ENCODE measurements at regions not wholly inside any gene's neighbourhood (a gene's known extent, or its start where the extent isn't known, plus 50 kb on each side); places are given as distances from the start of the nearest gene placed in this dataset.

DNA sequence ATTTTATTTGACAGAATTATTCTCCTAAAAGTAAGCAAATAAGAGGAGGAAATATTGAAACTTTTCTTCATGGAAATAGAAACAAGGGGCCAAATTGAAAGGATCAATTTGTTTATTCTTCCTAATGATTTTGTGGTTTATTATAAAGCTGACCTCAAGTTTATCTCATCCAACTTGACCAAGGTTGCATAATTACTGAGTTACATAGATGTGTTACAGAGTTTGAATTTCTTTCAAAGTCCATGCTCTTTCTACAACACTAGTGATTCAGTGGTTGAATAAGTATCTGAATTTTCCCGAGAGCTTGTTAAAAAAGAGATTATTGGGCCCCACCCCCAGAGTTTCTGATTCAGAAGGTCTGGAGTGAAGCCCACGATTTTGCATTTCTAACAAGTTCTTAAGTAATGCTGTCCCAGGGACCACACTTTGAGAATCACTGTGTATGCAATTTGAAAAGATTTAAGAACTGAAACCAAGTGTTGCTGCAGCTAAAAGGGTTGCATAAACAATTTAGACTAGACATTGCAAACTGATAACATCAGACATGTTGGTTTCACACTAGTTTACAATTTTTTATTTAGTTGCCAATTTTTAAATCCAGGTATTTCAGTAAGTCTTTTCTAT is 485.7 kb upstream of the ANO5 start:
- H3K9me1 ChIP-seq (replicated peaks; ENCODE audit: control insufficient read depth, extremely low read depth, insufficient read depth, low read length), result no peaks in the 10 kb centered on the region
- BruUV-seq (replicated peaks), result no TSS peak
- intact Hi-C loops (cut with micrococcal nuclease) (no loop called here), dilution Hi-C loops (cut with MboI; ENCODE audit: extremely low pct_ligation_motif_present, low sequenced_read_pairs) (no loop called here)
- H3K79me2 ChIP-seq (ENCODE audit: control insufficient read depth, insufficient read depth, low read length), result no peaks in the 10 kb centered on the region
- ChIA-PET CTCF (no interaction called here), POLR2A (no interaction called here)
- FAIRE-seq (no peak), DNase-seq (ENCODE audit: low read depth, low spot score) (no peak)
- TF ChIP-seq GATA2 (IDR thresholded peaks at IDR 0.05; ENCODE audit: insufficient read depth, insufficient read length, low read depth, low read length), result no peak
- no peak for TF ChIP-seq EZH2 (IDR thresholded peaks at IDR 0.05; ENCODE audit: borderline replicate concordance, low read depth, low read length, severe bottlenecking)
- TF ChIP-seq JUN (IDR thresholded peaks at IDR 0.05; ENCODE audit: borderline replicate concordance, insufficient read depth, insufficient read length, low read depth), result no peak
- TF ChIP-seq POLR2A (IDR thresholded peaks at IDR 0.05; ENCODE audit: low read depth, low read length), result no peak
- no peak for TF ChIP-seq MAX (IDR thresholded peaks at IDR 0.05; ENCODE audit: insufficient read depth, insufficient read length)
- TF ChIP-seq, protein P1, sequence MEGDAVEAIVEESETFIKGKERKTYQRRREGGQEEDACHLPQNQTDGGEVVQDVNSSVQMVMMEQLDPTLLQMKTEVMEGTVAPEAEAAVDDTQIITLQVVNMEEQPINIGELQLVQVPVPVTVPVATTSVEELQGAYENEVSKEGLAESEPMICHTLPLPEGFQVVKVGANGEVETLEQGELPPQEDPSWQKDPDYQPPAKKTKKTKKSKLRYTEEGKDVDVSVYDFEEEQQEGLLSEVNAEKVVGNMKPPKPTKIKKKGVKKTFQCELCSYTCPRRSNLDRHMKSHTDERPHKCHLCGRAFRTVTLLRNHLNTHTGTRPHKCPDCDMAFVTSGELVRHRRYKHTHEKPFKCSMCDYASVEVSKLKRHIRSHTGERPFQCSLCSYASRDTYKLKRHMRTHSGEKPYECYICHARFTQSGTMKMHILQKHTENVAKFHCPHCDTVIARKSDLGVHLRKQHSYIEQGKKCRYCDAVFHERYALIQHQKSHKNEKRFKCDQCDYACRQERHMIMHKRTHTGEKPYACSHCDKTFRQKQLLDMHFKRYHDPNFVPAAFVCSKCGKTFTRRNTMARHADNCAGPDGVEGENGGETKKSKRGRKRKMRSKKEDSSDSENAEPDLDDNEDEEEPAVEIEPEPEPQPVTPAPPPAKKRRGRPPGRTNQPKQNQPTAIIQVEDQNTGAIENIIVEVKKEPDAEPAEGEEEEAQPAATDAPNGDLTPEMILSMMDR (IDR thresholded peaks at IDR 0.05; ENCODE audit: extremely low read depth in 1 of 2, insufficient read depth in 1 of 2, low read depth in 1 of 2, low read length in 2 of 2), result no peak
- no peak for TF ChIP-seq FOS (IDR thresholded peaks at IDR 0.05; ENCODE audit: borderline replicate concordance, insufficient read depth, low read length)
- no peak for TF ChIP-seq POLR2AphosphoS5 (IDR thresholded peaks at IDR 0.05; ENCODE audit: insufficient read depth, low read depth, low read length)
- no peak for TF ChIP-seq MYC (IDR thresholded peaks at IDR 0.05; ENCODE audit: low read depth, low read length)
- no peaks in the 10 kb centered on the region for H4K20me1 ChIP-seq (replicated peaks; ENCODE audit: control insufficient read depth, extremely low read depth, insufficient read depth, low read length)
- no peak overlapping the region for H3K4me2 ChIP-seq (ENCODE audit: insufficient read depth, low read length)
- H3K9ac ChIP-seq (replicated peaks; ENCODE audit: extremely low read depth, insufficient read depth, low read length), result no peak overlapping the region
- H3K4me1 ChIP-seq (ENCODE audit: control insufficient read depth, extremely low read depth, insufficient read depth, low read length), result no peaks in the 10 kb centered on the region
- H3K9me3 ChIP-seq (replicated peaks; ENCODE audit: control insufficient read depth, insufficient read depth, low read length), result peaks cover 2% of the 10 kb centered on the region
- no peak overlapping the region for H3K4me3 ChIP-seq (replicated peaks in 1 of 3; ENCODE audit: insufficient read depth in 1 of 3, low read depth in 1 of 3, low read length in 3 of 3)
- no peaks in the 10 kb centered on the region for H3K27me3 ChIP-seq (ENCODE audit: control insufficient read depth in 2 of 2, insufficient read depth in 2 of 2, low read length in 2 of 2)
- no peak overlapping the region for H2AFZ ChIP-seq (ENCODE audit: low read depth, low read length)
- H3K27ac ChIP-seq (ENCODE audit: insufficient read depth, low read depth, low read length), result no peak overlapping the region
- H3K36me3 ChIP-seq (ENCODE audit: control insufficient read depth in 2 of 2, extremely low read depth in 1 of 2, insufficient read depth in 2 of 2, low read length in 2 of 2), result no peaks in the 10 kb centered on the region

All from endothelial cell of umbilical vein (primary cell).